ENCODE measurements at regions not wholly inside any gene's neighbourhood (a gene's known extent, or its start where the extent isn't known, plus 50 kb on each side); places are given as distances from the start of the nearest gene placed in this dataset.

GRCh38 chr3:115340586-115340985 is 193.5 kb upstream of the ZBTB20 start:
- no peak overlapping the region for H3K4me3 ChIP-seq (ENCODE audit: low read depth, low read length)
- no peak for DNase-seq (ENCODE audit: low read depth)
- TF ChIP-seq CTCF (IDR thresholded peaks at IDR 0.05; ENCODE audit: insufficient read depth, low read depth, low read length, missing control alignments) = no peak

GRCh38 chr3:115341208-115341607 is 194.1 kb upstream of the ZBTB20 start:
- no peak overlapping the region for H3K4me3 ChIP-seq (ENCODE audit: low read depth, low read length)
- DNase-seq (ENCODE audit: low read depth) = no peak
- no peak for TF ChIP-seq CTCF (IDR thresholded peaks at IDR 0.05; ENCODE audit: insufficient read depth, low read depth, low read length, missing control alignments)

GRCh38 chr3:115347737-115348136 is 200.6 kb upstream of the ZBTB20 start:
- no peak for TF ChIP-seq CTCF (IDR thresholded peaks at IDR 0.05; ENCODE audit: insufficient read depth, low read depth, low read length, missing control alignments)
- DNase-seq (ENCODE audit: low read depth) = no peak

GRCh38 chr3:115348412-115348811 is 201.3 kb upstream of the ZBTB20 start:
- DNase-seq (ENCODE audit: low read depth) = no peak
- no peak overlapping the region for H3K4me3 ChIP-seq (ENCODE audit: low read depth, low read length)
- no peak for TF ChIP-seq CTCF (IDR thresholded peaks at IDR 0.05; ENCODE audit: insufficient read depth, low read depth, low read length, missing control alignments)

More at GRCh38 chr3:115347737-115348136, 200.6 kb upstream of the ZBTB20 start:
- H3K4me3 ChIP-seq (ENCODE audit: low read depth, low read length) = no peak overlapping the region

- no peak for TF ChIP-seq CTCF (IDR thresholded peaks at IDR 0.05; ENCODE audit: insufficient read depth, low read depth, low read length, missing control alignments)
- no peak for DNase-seq (ENCODE audit: low read depth)
- H3K4me3 ChIP-seq (ENCODE audit: low read depth, low read length) = no peak overlapping the region
Observed at GRCh38 chr3:115348951-115349745, 202.1 kb upstream of the ZBTB20 start.

GRCh38 chr3:115350606-115351005 is 203.5 kb upstream of the ZBTB20 start:
- H3K4me3 ChIP-seq (ENCODE audit: low read depth, low read length) = no peak overlapping the region
- DNase-seq (ENCODE audit: low read depth) = no peak
- TF ChIP-seq CTCF (IDR thresholded peaks at IDR 0.05; ENCODE audit: insufficient read depth, low read depth, low read length, missing control alignments) = no peak

GRCh38 chr3:115351193-115351592 is 204.1 kb upstream of the ZBTB20 start:
- no peak for TF ChIP-seq CTCF (IDR thresholded peaks at IDR 0.05; ENCODE audit: insufficient read depth, low read depth, low read length, missing control alignments)
- H3K4me3 ChIP-seq (ENCODE audit: low read depth, low read length) = no peak overlapping the region
- DNase-seq (ENCODE audit: low read depth) = no peak

Data from GM12865 (cell line).